Neural crest cell (in vitro differentiated cells): ENCODE measurements at regions not wholly inside any gene's neighbourhood (a gene's known extent, or its start where the extent isn't known, plus 50 kb on each side); places are given as distances from the start of the nearest gene placed in this dataset.

Experiments used
- DNase-seq: peaks from one replicate; pipeline ENCODE4 v3.0.0; 2021; ENCODE audit warnings: low read depth, mixed read lengths, low spot score
- H3K27ac Mint-ChIP-seq: one replicate; pipeline ENCODE4 v1.8.0; 2021; ENCODE audit warnings: mild to moderate bottlenecking, mixed read lengths; ENCODE audit not compliant: unreplicated experiment
- H3K27me3 Mint-ChIP-seq: 2 replicates; pipeline ENCODE4 v1.8.0; 2021; ENCODE audit warnings: low read depth, mild to moderate bottlenecking, mixed read lengths
- H3K36me3 Mint-ChIP-seq: 2 replicates; pipeline ENCODE4 v1.8.0; 2021; ENCODE audit warnings: low read depth, mild to moderate bottlenecking, mixed read lengths
- H3K4me1 Mint-ChIP-seq: 2 replicates; pipeline ENCODE4 v1.8.0; 2021; ENCODE audit warnings: mixed read lengths
- H3K4me3 Mint-ChIP-seq: one replicate; pipeline ENCODE4 v1.8.0; 2021; ENCODE audit warnings: mild to moderate bottlenecking, mixed read lengths
- H3K9me3 Mint-ChIP-seq: 2 replicates; pipeline ENCODE4 v1.8.0; 2021; ENCODE audit warnings: mixed read lengths
- TF ChIP-seq, protein P1 (sequence below): fragments of 200-600 bp; sonication (generic); conservative IDR thresholded peaks from 2 replicates; pipeline ENCODE4 v1.5.0; 2021; ENCODE audit warnings: antibody characterized with exemption, mild to moderate bottlenecking

DNA sequence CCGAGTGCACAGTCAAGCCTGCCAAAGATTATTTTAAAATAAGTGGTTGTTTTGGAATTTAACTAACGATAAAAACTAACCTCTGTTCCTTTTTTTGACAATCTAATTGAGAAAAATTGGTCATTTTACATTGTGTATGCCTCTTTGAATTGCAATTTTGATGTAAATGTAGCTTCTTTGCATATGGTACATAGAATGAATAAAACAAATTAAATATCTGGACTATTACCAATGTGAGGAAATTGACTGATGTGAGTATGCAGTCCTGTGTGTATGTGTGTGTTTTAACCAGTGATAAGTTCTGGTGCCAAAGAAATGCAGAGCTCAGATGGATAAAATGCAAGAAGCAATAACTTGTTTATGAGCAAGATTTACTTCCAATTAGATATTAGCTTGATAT, 281.3 kb upstream of the ZP4 start:
- TF ChIP-seq, protein P1, sequence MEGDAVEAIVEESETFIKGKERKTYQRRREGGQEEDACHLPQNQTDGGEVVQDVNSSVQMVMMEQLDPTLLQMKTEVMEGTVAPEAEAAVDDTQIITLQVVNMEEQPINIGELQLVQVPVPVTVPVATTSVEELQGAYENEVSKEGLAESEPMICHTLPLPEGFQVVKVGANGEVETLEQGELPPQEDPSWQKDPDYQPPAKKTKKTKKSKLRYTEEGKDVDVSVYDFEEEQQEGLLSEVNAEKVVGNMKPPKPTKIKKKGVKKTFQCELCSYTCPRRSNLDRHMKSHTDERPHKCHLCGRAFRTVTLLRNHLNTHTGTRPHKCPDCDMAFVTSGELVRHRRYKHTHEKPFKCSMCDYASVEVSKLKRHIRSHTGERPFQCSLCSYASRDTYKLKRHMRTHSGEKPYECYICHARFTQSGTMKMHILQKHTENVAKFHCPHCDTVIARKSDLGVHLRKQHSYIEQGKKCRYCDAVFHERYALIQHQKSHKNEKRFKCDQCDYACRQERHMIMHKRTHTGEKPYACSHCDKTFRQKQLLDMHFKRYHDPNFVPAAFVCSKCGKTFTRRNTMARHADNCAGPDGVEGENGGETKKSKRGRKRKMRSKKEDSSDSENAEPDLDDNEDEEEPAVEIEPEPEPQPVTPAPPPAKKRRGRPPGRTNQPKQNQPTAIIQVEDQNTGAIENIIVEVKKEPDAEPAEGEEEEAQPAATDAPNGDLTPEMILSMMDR = no peak
- Mint-ChIP-seq H3K27me3 (no peaks in the 10 kb centered on the region), H3K4me1 (no peaks in the 10 kb centered on the region)

DNA sequence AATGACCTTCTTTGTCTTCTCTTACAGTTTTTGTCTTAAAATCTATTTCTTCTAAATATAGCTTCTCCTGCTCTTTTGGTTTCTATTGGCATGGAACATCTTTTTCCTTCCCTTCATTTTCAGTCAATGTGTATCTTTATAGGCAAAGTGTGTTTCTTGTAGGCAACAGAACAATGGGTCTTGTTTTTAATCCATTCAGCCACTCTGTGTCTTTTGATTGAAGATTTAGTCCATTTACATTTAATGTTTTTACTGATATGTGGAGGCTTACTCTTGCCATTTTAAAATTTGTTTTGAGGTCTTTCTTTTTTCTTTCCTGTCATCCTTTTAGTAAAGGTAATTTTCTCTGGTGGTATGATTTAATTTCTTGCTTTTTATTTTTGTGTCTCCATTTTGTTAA, 271.2 kb upstream of the ZP4 start:
- DNase-seq = no peak
- Mint-ChIP-seq H3K36me3 (peaks cover 7% of the 10 kb centered on the region), H3K4me3 (no peak overlapping the region), H3K9me3 (peaks cover 5% of the 10 kb centered on the region), H3K27me3 (no peaks in the 10 kb centered on the region), H3K4me1 (no peaks in the 10 kb centered on the region), H3K27ac (no peak overlapping the region)
- TF ChIP-seq, protein P1 = no peak

More for the DNA sequence above, 281.3 kb upstream of the ZP4 start:
- DNase-seq = no peak
- no peak overlapping the region for H3K4me3 Mint-ChIP-seq
- no peaks in the 10 kb centered on the region for H3K36me3 Mint-ChIP-seq
- H3K9me3 Mint-ChIP-seq = no peaks in the 10 kb centered on the region
- H3K27ac Mint-ChIP-seq = no peak overlapping the region

DNA sequence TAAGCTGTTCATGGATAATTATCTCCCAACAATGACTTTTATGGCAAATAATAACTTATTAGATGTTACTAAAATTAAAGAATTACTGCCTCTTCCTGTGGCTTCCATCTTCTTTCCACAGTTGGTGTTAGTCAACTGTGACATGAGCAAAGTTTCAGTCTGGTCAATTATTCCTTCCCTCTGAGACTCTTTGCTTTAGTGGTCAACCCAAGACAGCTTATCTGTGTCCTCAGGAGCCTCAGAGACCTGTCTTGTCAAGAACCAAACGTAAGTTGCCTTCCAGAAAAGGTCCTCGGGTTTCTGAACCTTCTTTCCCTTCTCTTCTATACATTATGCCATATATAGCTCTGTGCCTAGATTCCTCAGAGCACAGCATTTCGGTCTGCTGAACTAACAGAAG, 263.2 kb upstream of the ZP4 start:
- H3K4me1 Mint-ChIP-seq = no peaks in the 10 kb centered on the region
- no peak overlapping the region for H3K4me3 Mint-ChIP-seq
- no peak for DNase-seq
- no peak overlapping the region for H3K27ac Mint-ChIP-seq
- no peaks in the 10 kb centered on the region for H3K9me3 Mint-ChIP-seq
- H3K36me3 Mint-ChIP-seq = no peaks in the 10 kb centered on the region
- TF ChIP-seq, protein P1 = no peak
- H3K27me3 Mint-ChIP-seq = peaks cover 15% of the 10 kb centered on the region

DNA sequence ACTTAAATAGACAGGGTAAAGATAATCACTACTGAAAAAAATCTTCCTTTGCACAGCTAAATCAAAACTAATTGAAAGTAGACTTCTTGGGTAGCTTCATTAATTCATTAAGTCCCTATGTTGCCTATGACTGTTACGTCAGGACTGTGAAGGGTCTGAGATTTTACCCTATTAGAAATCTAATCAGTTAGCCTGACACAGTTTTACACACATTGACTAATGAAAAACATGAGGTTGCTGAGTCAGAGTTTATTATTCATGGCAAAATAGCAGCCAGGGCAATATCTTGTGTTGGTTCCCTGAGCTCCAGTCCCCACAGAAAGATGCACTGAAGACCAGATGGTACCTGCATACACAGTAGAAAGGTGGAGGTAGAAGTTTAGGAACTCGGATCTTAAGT, 262.5 kb upstream of the ZP4 start:
- TF ChIP-seq, protein P1 = no peak
- no peaks in the 10 kb centered on the region for H3K9me3 Mint-ChIP-seq
- no peak overlapping the region for H3K27ac Mint-ChIP-seq
- no peaks in the 10 kb centered on the region for H3K4me1 Mint-ChIP-seq
- peaks cover 15% of the 10 kb centered on the region for H3K27me3 Mint-ChIP-seq
- H3K4me3 Mint-ChIP-seq = no peak overlapping the region
- no peaks in the 10 kb centered on the region for H3K36me3 Mint-ChIP-seq
- DNase-seq = no peak

DNA sequence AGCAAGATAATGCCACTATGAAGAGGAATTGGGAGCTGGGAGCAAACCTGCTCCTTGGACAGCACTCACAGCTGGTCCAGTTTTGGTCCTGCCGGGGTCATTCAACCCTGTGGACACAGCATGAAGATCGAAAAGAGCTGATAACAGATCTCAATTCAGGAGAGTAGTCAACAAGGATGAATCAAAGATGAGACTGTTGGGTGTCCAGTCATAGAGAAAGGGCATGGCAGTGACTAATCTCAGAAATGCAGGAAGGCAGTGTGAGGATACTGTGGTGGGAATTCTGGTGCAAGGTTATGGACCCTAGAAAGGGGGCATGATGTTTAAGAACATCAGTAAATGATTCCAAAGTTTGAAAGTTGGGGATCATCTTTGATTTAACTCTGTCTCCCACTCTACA, 261.4 kb upstream of the ZP4 start:
- H3K4me3 Mint-ChIP-seq = no peak overlapping the region
- no peak overlapping the region for H3K27ac Mint-ChIP-seq
- DNase-seq = no peak
- H3K27me3 Mint-ChIP-seq = peaks cover 15% of the 10 kb centered on the region
- H3K4me1 Mint-ChIP-seq = no peaks in the 10 kb centered on the region
- no peaks in the 10 kb centered on the region for H3K36me3 Mint-ChIP-seq
- TF ChIP-seq, protein P1 = no peak
- H3K9me3 Mint-ChIP-seq = no peaks in the 10 kb centered on the region

DNA sequence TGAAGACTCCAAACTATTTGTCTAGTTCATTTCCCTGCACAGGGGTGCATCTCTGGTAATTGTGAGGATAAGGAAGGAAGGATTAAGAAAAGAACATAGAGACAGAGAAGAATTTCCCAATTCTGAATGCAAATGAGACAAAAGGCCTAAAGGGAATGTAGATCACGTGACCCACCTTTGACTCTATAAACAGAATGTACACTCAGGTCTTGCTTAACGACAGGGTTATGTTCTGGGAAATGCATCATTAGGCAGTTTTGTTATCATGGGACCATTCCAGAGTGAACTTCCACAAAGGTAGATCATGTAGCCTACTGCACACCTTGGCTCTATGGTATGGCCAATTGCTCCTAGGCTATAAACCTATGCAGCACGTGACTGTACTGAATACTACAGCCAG, 252.3 kb upstream of the ZP4 start:
- Mint-ChIP-seq H3K4me3 (no peak overlapping the region), H3K36me3 (no peaks in the 10 kb centered on the region), H3K27ac (no peak overlapping the region), H3K4me1 (no peaks in the 10 kb centered on the region), H3K9me3 (no peaks in the 10 kb centered on the region), H3K27me3 (no peaks in the 10 kb centered on the region)
- DNase-seq = no peak
- TF ChIP-seq, protein P1 = no peak
